ENCODE measurements at regions not wholly inside any gene's neighbourhood (a gene's known extent, or its start where the extent isn't known, plus 50 kb on each side); places are given as distances from the start of the nearest gene placed in this dataset.

DNA sequence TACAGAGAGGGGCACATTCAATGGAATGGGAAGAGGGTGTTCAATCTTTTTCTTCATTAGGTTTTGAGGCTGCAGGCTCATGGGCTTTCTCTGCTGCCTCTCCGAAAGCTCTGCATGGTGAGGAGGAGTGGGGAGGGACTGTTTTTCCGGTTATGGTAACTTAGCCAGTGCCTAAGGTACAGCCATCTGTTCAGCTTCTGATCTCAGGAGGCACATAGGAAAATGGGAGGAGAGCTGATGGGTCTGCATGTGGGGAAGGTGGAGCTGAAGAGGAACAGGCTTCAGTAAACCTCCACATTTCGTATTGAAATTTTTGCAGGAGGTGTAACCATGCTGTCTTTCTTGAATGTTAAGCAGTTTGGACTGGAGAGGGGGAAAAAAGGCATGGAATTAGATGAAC is 1020.4 kb upstream of the WWC1 start:
- DNase-seq (ENCODE audit: low spot score), result no peak
- in situ Hi-C loops (cut with MboI; ENCODE audit: low pct_unique_long_range_greater_than_20kb, low sequenced_read_pairs, unreplicated experiment), result no loop called here
- TF ChIP-seq, protein P1, sequence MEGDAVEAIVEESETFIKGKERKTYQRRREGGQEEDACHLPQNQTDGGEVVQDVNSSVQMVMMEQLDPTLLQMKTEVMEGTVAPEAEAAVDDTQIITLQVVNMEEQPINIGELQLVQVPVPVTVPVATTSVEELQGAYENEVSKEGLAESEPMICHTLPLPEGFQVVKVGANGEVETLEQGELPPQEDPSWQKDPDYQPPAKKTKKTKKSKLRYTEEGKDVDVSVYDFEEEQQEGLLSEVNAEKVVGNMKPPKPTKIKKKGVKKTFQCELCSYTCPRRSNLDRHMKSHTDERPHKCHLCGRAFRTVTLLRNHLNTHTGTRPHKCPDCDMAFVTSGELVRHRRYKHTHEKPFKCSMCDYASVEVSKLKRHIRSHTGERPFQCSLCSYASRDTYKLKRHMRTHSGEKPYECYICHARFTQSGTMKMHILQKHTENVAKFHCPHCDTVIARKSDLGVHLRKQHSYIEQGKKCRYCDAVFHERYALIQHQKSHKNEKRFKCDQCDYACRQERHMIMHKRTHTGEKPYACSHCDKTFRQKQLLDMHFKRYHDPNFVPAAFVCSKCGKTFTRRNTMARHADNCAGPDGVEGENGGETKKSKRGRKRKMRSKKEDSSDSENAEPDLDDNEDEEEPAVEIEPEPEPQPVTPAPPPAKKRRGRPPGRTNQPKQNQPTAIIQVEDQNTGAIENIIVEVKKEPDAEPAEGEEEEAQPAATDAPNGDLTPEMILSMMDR (IDR thresholded peaks at IDR 0.05; ENCODE audit: extremely low read depth, insufficient read depth, missing control alignments), result no peak

DNA sequence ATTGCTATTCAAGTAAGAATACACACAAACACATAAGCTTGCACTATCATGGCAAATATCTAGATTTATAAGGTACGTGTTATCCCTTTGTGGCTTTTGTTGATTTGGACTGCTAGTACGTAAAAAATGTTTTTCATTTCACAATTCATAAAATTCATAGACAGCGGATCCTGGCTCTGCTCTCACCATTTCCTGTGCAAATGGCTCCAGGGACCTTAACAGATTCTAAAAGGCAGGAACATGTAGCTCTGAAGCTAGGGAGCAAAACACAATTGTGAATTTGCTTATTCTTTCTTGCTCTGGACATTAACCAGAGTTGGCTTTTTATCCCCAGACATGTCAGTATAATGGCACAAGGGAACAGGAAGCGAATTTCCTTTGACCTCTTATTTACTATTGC is 1019.9 kb upstream of the WWC1 start:
- TF ChIP-seq, protein P1 (IDR thresholded peaks at IDR 0.05; ENCODE audit: extremely low read depth, insufficient read depth, missing control alignments), result no peak
- DNase-seq (ENCODE audit: low spot score), result no peak
- in situ Hi-C loops (cut with MboI; ENCODE audit: low pct_unique_long_range_greater_than_20kb, low sequenced_read_pairs, unreplicated experiment), result no loop called here

GRCh38 chr5:167280111-167280510 is 1011.3 kb upstream of the WWC1 start:
- in situ Hi-C loops (cut with MboI; ENCODE audit: low pct_unique_long_range_greater_than_20kb, low sequenced_read_pairs, unreplicated experiment), result no loop called here

GRCh38 chr5:167281925-167282324 is 1009.5 kb upstream of the WWC1 start:
- TF ChIP-seq, protein P1 (IDR thresholded peaks at IDR 0.05; ENCODE audit: extremely low read depth, insufficient read depth, missing control alignments), result no peak
- no peak for DNase-seq (ENCODE audit: low spot score)
- in situ Hi-C loops (cut with MboI; ENCODE audit: low pct_unique_long_range_greater_than_20kb, low sequenced_read_pairs, unreplicated experiment), result no loop called here

More at GRCh38 chr5:167280111-167280510, 1011.3 kb upstream of the WWC1 start:
- TF ChIP-seq, protein P1 (IDR thresholded peaks at IDR 0.05; ENCODE audit: extremely low read depth, insufficient read depth, missing control alignments), result no peak
- no peak for DNase-seq (ENCODE audit: low spot score)

DNA sequence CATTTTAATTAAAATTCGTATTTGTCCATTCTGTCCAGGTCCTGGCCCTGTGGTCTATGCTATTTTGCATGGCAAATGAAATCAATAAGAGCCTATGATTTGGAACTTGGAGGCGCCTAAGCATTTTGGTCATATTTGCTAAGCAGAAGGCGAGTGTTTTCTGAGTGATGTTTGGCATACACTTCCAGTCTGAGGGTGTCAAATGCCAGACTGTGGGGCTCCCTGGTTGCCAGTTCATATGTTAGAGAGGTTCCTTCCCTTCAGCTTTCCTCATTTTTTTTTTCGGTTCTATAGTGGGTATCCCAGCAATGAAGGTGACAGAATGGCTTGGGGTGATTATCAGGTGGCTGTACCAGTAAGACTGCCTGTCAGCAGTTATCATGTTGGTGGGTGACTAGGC is 1007.8 kb upstream of the WWC1 start:
- in situ Hi-C loops (cut with MboI; ENCODE audit: low pct_unique_long_range_greater_than_20kb, low sequenced_read_pairs, unreplicated experiment), result no loop called here
- no peak for DNase-seq (ENCODE audit: low spot score)
- TF ChIP-seq, protein P1 (IDR thresholded peaks at IDR 0.05; ENCODE audit: extremely low read depth, insufficient read depth, missing control alignments), result no peak

DNA sequence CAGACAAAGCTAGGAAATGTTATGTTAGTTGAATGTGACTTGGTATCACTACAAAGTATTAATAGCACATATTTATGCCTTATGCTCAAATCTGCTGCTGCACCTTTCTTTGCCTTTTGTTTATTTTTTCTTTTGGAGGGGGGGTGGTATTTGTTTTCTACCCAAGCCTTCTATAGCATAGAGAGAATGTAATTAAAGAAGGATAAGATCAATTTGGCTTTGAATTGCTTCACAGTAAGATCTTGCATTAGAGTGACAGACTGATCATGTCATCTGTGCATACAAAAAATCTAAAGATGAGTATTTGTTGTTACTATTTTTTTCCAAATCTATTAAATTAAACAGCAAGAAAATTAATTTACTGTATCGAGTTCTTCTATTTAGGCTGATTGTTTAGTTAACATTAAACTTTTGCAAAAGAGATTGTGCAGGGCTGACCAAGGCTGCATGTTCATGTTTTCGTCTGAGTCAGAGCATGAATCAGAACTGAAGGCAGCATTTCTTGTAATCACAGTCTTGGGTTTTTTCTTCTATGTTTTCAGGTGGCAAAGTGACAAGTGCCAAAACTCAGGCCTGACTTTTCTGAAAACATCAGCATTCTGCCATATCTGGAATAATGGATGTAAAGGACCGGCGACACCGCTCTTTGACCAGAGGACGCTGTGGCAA is 1007.1 kb upstream of the WWC1 start:
- TF ChIP-seq, protein P1 (IDR thresholded peaks at IDR 0.05; ENCODE audit: extremely low read depth, insufficient read depth, missing control alignments), result no peak
- in situ Hi-C loops (cut with MboI; ENCODE audit: low pct_unique_long_range_greater_than_20kb, low sequenced_read_pairs, unreplicated experiment), result no loop called here
- DNase-seq (ENCODE audit: low spot score), result no peak
